Gastrocnemius medialis (tissue), 4 donors: ENCODE measurements at regions not wholly inside any gene's neighbourhood (a gene's known extent, or its start where the extent isn't known, plus 50 kb on each side); places are given as distances from the start of the nearest gene placed in this dataset.

Source experiments
- CTCF ChIP-seq, 5 experiments: fragments of 450-650 bp in 3 of 5; fragments of 200-600 bp in 2 of 5; sonication (generic) in 2 of 5; IDR thresholded peaks in 4 of 5; conservative IDR thresholded peaks in 1 of 5; 1 replicate in 4 of 5; 2 replicates in 1 of 5; pipeline ENCODE4 v1.5.1; 2016 to 2019; ENCODE audit warnings: antibody characterized with exemption in 5 of 5, mild to moderate bottlenecking in 3 of 5, moderate library complexity in 3 of 5
- POLR2A ChIP-seq, 2 donors: fragments of 450-650 bp; IDR thresholded peaks; one replicate each; pipeline ENCODE4 v1.6.1; 2017; ENCODE audit warnings: antibody characterized with exemption in 2 of 2, mild to moderate bottlenecking in 2 of 2, moderate library complexity in 2 of 2

GRCh38 chr22:48265000-48265625 is 1502.7 kb downstream of the TBC1D22A start:
- TF ChIP-seq CTCF (IDR thresholded peaks at IDR 0.05 in 4 of 5, conservative IDR thresholded peaks at IDR 0.05 in 1 of 5) (no peak), POLR2A (IDR thresholded peaks at IDR 0.05) (no peak)
